WTC11 (cell line): ENCODE measurements at regions not wholly inside any gene's neighbourhood (a gene's known extent, or its start where the extent isn't known, plus 50 kb on each side); places are given as distances from the start of the nearest gene placed in this dataset.

ENCODE experiments used
- ATAC-seq: fragments of 200-7000 bp; cut with Tn5 transposase; 2 replicates; pipeline ENCODE4 v1.10.0; 2021; ENCODE audit warnings: mild to moderate bottlenecking, moderate library complexity
- CTCF ChIA-PET: fragments of 300-600 bp; sonication (Branson Sonifier 250); formaldehyde crosslinking; loops from one replicate; lab custom pipeline; 2021; ENCODE audit warnings: antibody characterized with exemption; lab: Charles Lee
- POLR2A ChIA-PET: fragments of 350-600 bp; sonication (Branson Sonifier 250); formaldehyde crosslinking; loops from one replicate; lab custom pipeline; 2021; ENCODE audit warnings: antibody characterized with exemption; lab: Charles Lee
- DNase-seq: peaks from one replicate; pipeline ENCODE4 v3.0.0; 2021; ENCODE audit warnings: low spot score
- H3K27ac Mint-ChIP-seq: 2 replicates; pipeline ENCODE4 v1.8.0; 2021; ENCODE audit warnings: mixed read lengths
- H3K27me3 Mint-ChIP-seq: 2 replicates; pipeline ENCODE4 v1.8.0; 2021; ENCODE audit warnings: low read depth, mild to moderate bottlenecking, moderate library complexity, mixed read lengths
- H3K36me3 Mint-ChIP-seq: 2 replicates; pipeline ENCODE4 v1.8.0; 2021; ENCODE audit warnings: mixed read lengths
- H3K4me1 Mint-ChIP-seq: 2 replicates; pipeline ENCODE4 v1.8.0; 2022; ENCODE audit warnings: mixed read lengths
- H3K4me3 Mint-ChIP-seq: 2 replicates; pipeline ENCODE4 v1.8.0; 2021; ENCODE audit warnings: mild to moderate bottlenecking, moderate library complexity, mixed read lengths
- H3K9me3 Mint-ChIP-seq: 2 replicates; pipeline ENCODE4 v1.8.0; 2021; ENCODE audit warnings: mixed read lengths
- CREM ChIP-seq: sonication (generic); formaldehyde crosslinking; IDR thresholded peaks from 2 replicates; pipeline ENCODE4 v1.8.1; 2022; ENCODE audit warnings: mild to moderate bottlenecking, missing genetic modification reagents, moderate library complexity
- ESRRA ChIP-seq: sonication (generic); formaldehyde crosslinking; IDR thresholded peaks from 2 replicates; pipeline ENCODE4 v1.8.1; 2022; ENCODE audit warnings: mild to moderate bottlenecking, missing genetic modification reagents, borderline replicate concordance
- FOXP1 ChIP-seq: sonication (generic); formaldehyde crosslinking; IDR thresholded peaks from 2 replicates; pipeline ENCODE4 v1.8.0; 2022; ENCODE audit warnings: missing genetic modification reagents, mild to moderate bottlenecking, moderate library complexity, borderline replicate concordance
- GABPB1 ChIP-seq: sonication (generic); formaldehyde crosslinking; IDR thresholded peaks from 2 replicates; pipeline ENCODE4 v1.8.1; 2023; ENCODE audit warnings: mild to moderate bottlenecking, missing genetic modification reagents
- GRHL2 ChIP-seq: fragments of 250-450 bp; sonication (Bioruptor Pico); IDR thresholded peaks from 2 replicates; pipeline ENCODE4 v1.8.0; 2022; ENCODE audit warnings: mild to moderate bottlenecking, moderate library complexity; ENCODE audit not compliant: insufficient replicate concordance, severe bottlenecking
- GTF2I ChIP-seq: fragments of 250-450 bp; sonication (Bioruptor Pico); conservative IDR thresholded peaks from 2 replicates; pipeline ENCODE4 v1.4.0; 2021; ENCODE audit warnings: mild to moderate bottlenecking
- MXD4 ChIP-seq: fragments of 250-450 bp; sonication (Bioruptor Pico); IDR thresholded peaks from 2 replicates; pipeline ENCODE4 v1.8.0; 2021; ENCODE audit warnings: mild to moderate bottlenecking, moderate library complexity, borderline replicate concordance
- OVOL2 ChIP-seq: fragments of 250-450 bp; sonication (Bioruptor Pico); IDR thresholded peaks from 2 replicates; pipeline ENCODE4 v1.9.0; 2021; ENCODE audit warnings: mild to moderate bottlenecking, borderline replicate concordance
- RORB ChIP-seq: fragments of 250-450 bp; sonication (Bioruptor Pico); IDR thresholded peaks from 2 replicates; pipeline ENCODE4 v1.9.0; 2021; ENCODE audit warnings: mild to moderate bottlenecking
- SMAD3 ChIP-seq: sonication (generic); formaldehyde crosslinking; IDR thresholded peaks from 2 replicates; pipeline ENCODE4 v1.8.0; 2022; ENCODE audit warnings: missing genetic modification reagents, mild to moderate bottlenecking, borderline replicate concordance
- SMAD4 ChIP-seq: sonication (generic); formaldehyde crosslinking; IDR thresholded peaks from 2 replicates; pipeline ENCODE4 v1.8.0; 2022; ENCODE audit warnings: mild to moderate bottlenecking, missing genetic modification reagents
- SOX15 ChIP-seq: fragments of 250-450 bp; sonication (Bioruptor Pico); IDR thresholded peaks from 2 replicates; pipeline ENCODE4 v1.9.0; 2021; ENCODE audit warnings: mild to moderate bottlenecking
- TCF7 ChIP-seq: sonication (generic); formaldehyde crosslinking; IDR thresholded peaks from 2 replicates; pipeline ENCODE4 v1.8.0; 2022; ENCODE audit warnings: mild to moderate bottlenecking, low read depth, missing genetic modification reagents, moderate library complexity
- ZNF138 ChIP-seq: sonication (generic); formaldehyde crosslinking; conservative IDR thresholded peaks from 2 replicates; pipeline ENCODE4 v1.8.1; 2022; ENCODE audit warnings: mild to moderate bottlenecking, moderate library complexity, missing genetic modification reagents
- ZNF232 ChIP-seq: sonication (generic); formaldehyde crosslinking; IDR thresholded peaks from 2 replicates; pipeline ENCODE4 v1.8.0; 2022; ENCODE audit warnings: mild to moderate bottlenecking, missing genetic modification reagents
- ZNF423 ChIP-seq: fragments of 250-450 bp; sonication (Bioruptor Pico); IDR thresholded peaks from 2 replicates; pipeline ENCODE4 v2.1.2; 2022; ENCODE audit warnings: mild to moderate bottlenecking, moderate library complexity
- TF ChIP-seq, protein P1 (sequence below): sonication (generic); formaldehyde crosslinking; IDR thresholded peaks from 2 replicates; pipeline ENCODE4 v1.8.1; 2023; ENCODE audit warnings: mild to moderate bottlenecking, moderate library complexity, missing genetic modification reagents
- TF ChIP-seq, protein P2 (sequence below): sonication (generic); formaldehyde crosslinking; IDR thresholded peaks from 2 replicates; pipeline ENCODE4 v1.8.0; 2023; ENCODE audit warnings: mild to moderate bottlenecking, missing genetic modification reagents
- TF ChIP-seq, protein P3 (sequence below): fragments of 250-450 bp; sonication (Bioruptor Pico); IDR thresholded peaks from 2 replicates; pipeline ENCODE4 v2.1.2; 2022; ENCODE audit warnings: mild to moderate bottlenecking, moderate library complexity
- TF ChIP-seq, protein P4 (sequence below): sonication (generic); formaldehyde crosslinking; IDR thresholded peaks from 2 replicates; pipeline ENCODE4 v1.8.0; 2022; ENCODE audit warnings: mild to moderate bottlenecking, missing genetic modification reagents
- TF ChIP-seq, protein P5 (sequence below): sonication (generic); formaldehyde crosslinking; conservative IDR thresholded peaks from 2 replicates; pipeline ENCODE4 v1.8.1; 2023; ENCODE audit warnings: mild to moderate bottlenecking, low read depth, missing genetic modification reagents, moderate library complexity
- TF ChIP-seq, protein P6 (sequence below): sonication (generic); formaldehyde crosslinking; IDR thresholded peaks from 2 replicates; pipeline ENCODE4 v1.8.1; 2022; ENCODE audit warnings: mild to moderate bottlenecking, missing genetic modification reagents, moderate library complexity, borderline replicate concordance
- TF ChIP-seq, protein P7 (sequence below): fragments of 200-600 bp; IDR thresholded peaks from 2 replicates; pipeline ENCODE4 v1.8.0; 2022; ENCODE audit warnings: antibody characterized with exemption

DNA sequence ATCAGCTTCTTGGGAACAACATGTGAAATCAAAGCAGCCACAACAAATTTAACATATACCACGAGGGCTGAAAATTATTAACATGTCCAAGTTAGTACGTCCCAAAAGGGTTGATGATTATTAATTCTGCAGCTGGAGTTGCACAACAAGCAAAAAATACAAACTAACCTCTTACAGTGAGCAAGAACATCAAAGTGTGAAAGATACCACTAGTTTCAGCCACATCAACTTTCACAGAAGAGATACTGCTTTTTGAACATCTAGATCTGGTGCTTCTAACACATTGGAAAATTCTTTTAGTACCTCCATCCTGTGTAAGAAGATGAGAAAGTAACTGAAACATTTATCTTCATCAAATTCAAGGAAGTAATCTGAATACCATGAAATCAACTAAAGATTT lies 334.1 kb downstream of the PCDH7 start:
- no peaks in the 10 kb centered on the region for H3K36me3 Mint-ChIP-seq
- DNase-seq (no peak), ATAC-seq (no peak)
- no peaks in the 10 kb centered on the region for H3K27me3 Mint-ChIP-seq
- H3K27ac Mint-ChIP-seq = no peak overlapping the region
- no peaks in the 10 kb centered on the region for H3K4me1 Mint-ChIP-seq
- no peak overlapping the region for H3K4me3 Mint-ChIP-seq
- TF ChIP-seq ZNF423 (CRISPR knock-in tag) (no peak), GRHL2 (CRISPR knock-in tag) (no peak), SMAD4 (CRISPR knock-in tag) (no peak), OVOL2 (CRISPR knock-in tag) (no peak), ESRRA (no peak), FOXP1 (CRISPR knock-in tag) (no peak), MXD4 (no peak), RORB (CRISPR knock-in tag) (no peak)
- TF ChIP-seq, protein P1, sequence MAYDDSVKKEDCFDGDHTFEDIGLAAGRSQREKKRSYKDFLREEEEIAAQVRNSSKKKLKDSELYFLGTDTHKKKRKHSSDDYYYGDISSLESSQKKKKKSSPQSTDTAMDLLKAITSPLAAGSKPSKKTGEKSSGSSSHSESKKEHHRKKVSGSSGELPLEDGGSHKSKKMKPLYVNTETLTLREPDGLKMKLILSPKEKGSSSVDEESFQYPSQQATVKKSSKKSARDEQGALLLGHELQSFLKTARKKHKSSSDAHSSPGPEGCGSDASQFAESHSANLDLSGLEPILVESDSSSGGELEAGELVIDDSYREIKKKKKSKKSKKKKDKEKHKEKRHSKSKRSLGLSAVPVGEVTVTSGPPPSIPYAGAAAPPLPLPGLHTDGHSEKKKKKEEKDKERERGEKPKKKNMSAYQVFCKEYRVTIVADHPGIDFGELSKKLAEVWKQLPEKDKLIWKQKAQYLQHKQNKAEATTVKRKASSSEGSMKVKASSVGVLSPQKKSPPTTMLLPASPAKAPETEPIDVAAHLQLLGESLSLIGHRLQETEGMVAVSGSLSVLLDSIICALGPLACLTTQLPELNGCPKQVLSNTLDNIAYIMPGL (CRISPR knock-in tag) = no peak
- TF ChIP-seq, protein P2, sequence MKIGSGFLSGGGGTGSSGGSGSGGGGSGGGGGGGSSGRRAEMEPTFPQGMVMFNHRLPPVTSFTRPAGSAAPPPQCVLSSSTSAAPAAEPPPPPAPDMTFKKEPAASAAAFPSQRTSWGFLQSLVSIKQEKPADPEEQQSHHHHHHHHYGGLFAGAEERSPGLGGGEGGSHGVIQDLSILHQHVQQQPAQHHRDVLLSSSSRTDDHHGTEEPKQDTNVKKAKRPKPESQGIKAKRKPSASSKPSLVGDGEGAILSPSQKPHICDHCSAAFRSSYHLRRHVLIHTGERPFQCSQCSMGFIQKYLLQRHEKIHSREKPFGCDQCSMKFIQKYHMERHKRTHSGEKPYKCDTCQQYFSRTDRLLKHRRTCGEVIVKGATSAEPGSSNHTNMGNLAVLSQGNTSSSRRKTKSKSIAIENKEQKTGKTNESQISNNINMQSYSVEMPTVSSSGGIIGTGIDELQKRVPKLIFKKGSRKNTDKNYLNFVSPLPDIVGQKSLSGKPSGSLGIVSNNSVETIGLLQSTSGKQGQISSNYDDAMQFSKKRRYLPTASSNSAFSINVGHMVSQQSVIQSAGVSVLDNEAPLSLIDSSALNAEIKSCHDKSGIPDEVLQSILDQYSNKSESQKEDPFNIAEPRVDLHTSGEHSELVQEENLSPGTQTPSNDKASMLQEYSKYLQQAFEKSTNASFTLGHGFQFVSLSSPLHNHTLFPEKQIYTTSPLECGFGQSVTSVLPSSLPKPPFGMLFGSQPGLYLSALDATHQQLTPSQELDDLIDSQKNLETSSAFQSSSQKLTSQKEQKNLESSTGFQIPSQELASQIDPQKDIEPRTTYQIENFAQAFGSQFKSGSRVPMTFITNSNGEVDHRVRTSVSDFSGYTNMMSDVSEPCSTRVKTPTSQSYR (CRISPR knock-in tag) = no peak
- TF ChIP-seq, protein P3, sequence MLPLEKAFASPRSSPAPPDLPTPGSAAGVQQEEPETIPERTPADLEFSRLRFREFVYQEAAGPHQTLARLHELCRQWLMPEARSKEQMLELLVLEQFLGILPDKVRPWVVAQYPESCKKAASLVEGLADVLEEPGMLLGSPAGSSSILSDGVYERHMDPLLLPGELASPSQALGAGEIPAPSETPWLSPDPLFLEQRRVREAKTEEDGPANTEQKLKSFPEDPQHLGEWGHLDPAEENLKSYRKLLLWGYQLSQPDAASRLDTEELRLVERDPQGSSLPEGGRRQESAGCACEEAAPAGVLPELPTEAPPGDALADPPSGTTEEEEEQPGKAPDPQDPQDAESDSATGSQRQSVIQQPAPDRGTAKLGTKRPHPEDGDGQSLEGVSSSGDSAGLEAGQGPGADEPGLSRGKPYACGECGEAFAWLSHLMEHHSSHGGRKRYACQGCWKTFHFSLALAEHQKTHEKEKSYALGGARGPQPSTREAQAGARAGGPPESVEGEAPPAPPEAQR = no peak
- TF ChIP-seq, protein P4, sequence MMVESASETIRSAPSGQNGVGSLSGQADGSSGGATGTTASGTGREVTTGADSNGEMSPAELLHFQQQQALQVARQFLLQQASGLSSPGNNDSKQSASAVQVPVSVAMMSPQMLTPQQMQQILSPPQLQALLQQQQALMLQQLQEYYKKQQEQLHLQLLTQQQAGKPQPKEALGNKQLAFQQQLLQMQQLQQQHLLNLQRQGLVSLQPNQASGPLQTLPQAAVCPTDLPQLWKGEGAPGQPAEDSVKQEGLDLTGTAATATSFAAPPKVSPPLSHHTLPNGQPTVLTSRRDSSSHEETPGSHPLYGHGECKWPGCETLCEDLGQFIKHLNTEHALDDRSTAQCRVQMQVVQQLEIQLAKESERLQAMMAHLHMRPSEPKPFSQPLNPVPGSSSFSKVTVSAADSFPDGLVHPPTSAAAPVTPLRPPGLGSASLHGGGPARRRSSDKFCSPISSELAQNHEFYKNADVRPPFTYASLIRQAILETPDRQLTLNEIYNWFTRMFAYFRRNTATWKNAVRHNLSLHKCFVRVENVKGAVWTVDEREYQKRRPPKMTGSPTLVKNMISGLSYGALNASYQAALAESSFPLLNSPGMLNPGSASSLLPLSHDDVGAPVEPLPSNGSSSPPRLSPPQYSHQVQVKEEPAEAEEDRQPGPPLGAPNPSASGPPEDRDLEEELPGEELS (CRISPR knock-in tag) = no peak
- ChIA-PET CTCF (interaction anchor here (0.9 kb wide), 1 partner anchor 9 kb away, joined by 4 read pairs; no protein-coding TSS in a partner anchor), POLR2A (no interaction called here)
- no peaks in the 10 kb centered on the region for H3K9me3 Mint-ChIP-seq

DNA sequence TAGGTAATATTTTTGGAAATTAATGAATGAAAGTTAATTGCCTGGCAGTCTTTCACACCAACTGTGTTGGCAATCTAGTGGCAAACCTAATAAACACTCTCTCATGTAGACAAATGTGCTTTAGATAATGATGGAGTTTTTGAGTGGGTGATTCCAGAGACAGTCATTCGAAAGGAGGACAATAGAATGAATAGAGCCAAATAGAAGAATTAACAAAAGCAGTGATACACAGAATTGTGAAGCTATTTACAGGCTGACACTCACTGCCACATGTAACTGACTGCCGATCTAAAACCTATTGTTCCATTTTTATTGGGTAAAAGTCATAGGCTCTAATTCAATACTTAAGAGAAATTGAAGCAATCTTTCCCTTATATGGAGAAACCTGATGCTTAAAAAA lies 338.5 kb downstream of the PCDH7 start:
- no peaks in the 10 kb centered on the region for H3K36me3 Mint-ChIP-seq
- TF ChIP-seq ZNF232 = no peak
- TF ChIP-seq, protein P5, sequence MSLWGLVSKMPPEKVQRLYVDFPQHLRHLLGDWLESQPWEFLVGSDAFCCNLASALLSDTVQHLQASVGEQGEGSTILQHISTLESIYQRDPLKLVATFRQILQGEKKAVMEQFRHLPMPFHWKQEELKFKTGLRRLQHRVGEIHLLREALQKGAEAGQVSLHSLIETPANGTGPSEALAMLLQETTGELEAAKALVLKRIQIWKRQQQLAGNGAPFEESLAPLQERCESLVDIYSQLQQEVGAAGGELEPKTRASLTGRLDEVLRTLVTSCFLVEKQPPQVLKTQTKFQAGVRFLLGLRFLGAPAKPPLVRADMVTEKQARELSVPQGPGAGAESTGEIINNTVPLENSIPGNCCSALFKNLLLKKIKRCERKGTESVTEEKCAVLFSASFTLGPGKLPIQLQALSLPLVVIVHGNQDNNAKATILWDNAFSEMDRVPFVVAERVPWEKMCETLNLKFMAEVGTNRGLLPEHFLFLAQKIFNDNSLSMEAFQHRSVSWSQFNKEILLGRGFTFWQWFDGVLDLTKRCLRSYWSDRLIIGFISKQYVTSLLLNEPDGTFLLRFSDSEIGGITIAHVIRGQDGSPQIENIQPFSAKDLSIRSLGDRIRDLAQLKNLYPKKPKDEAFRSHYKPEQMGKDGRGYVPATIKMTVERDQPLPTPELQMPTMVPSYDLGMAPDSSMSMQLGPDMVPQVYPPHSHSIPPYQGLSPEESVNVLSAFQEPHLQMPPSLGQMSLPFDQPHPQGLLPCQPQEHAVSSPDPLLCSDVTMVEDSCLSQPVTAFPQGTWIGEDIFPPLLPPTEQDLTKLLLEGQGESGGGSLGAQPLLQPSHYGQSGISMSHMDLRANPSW = no peak
- TF ChIP-seq CREM (CRISPR knock-in tag) = no peak
- no peak for TF ChIP-seq ZNF138 (CRISPR knock-in tag)
- TF ChIP-seq GTF2I = no peak
- TF ChIP-seq, protein P6, sequence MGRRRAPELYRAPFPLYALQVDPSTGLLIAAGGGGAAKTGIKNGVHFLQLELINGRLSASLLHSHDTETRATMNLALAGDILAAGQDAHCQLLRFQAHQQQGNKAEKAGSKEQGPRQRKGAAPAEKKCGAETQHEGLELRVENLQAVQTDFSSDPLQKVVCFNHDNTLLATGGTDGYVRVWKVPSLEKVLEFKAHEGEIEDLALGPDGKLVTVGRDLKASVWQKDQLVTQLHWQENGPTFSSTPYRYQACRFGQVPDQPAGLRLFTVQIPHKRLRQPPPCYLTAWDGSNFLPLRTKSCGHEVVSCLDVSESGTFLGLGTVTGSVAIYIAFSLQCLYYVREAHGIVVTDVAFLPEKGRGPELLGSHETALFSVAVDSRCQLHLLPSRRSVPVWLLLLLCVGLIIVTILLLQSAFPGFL (CRISPR knock-in tag) = no peak
- TF ChIP-seq SOX15 (CRISPR knock-in tag) = no peak
- no peak for TF ChIP-seq GRHL2 (CRISPR knock-in tag)
- no peak for TF ChIP-seq SMAD3 (CRISPR knock-in tag)
- TF ChIP-seq GABPB1 (CRISPR knock-in tag) = no peak
- TF ChIP-seq TCF7 (CRISPR knock-in tag) = no peak
- TF ChIP-seq, protein P7, sequence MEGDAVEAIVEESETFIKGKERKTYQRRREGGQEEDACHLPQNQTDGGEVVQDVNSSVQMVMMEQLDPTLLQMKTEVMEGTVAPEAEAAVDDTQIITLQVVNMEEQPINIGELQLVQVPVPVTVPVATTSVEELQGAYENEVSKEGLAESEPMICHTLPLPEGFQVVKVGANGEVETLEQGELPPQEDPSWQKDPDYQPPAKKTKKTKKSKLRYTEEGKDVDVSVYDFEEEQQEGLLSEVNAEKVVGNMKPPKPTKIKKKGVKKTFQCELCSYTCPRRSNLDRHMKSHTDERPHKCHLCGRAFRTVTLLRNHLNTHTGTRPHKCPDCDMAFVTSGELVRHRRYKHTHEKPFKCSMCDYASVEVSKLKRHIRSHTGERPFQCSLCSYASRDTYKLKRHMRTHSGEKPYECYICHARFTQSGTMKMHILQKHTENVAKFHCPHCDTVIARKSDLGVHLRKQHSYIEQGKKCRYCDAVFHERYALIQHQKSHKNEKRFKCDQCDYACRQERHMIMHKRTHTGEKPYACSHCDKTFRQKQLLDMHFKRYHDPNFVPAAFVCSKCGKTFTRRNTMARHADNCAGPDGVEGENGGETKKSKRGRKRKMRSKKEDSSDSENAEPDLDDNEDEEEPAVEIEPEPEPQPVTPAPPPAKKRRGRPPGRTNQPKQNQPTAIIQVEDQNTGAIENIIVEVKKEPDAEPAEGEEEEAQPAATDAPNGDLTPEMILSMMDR = no peak

More for the DNA sequence above, 338.5 kb downstream of the PCDH7 start:
- no peak overlapping the region for H3K27ac Mint-ChIP-seq
- DNase-seq (no peak), ATAC-seq (no peak)
- ChIA-PET POLR2A (no interaction called here), CTCF (no interaction called here)
- no peaks in the 10 kb centered on the region for H3K27me3 Mint-ChIP-seq
- no peak overlapping the region for H3K4me3 Mint-ChIP-seq
- no peaks in the 10 kb centered on the region for H3K9me3 Mint-ChIP-seq
- H3K4me1 Mint-ChIP-seq = no peaks in the 10 kb centered on the region
